ENCODE measurements at regions not wholly inside any gene's neighbourhood (a gene's known extent, or its start where the extent isn't known, plus 50 kb on each side); places are given as distances from the start of the nearest gene placed in this dataset.
"Not testable (repeated sequence)": the region's sequence is repeated elsewhere in the genome, so short reads cannot be mapped to it uniquely, and the experiment has no call there.

- Histone ChIP-seq H3K79me2 (ENCODE audit: control insufficient read depth, insufficient read depth, low read length, unreplicated experiment) (no peaks in the 10 kb centered on the region), H3K27ac (ENCODE audit: low read depth, low read length) (no peak overlapping the region)
Measured at GRCh38 chr4:189516902-189517301, 423.8 kb upstream of the FRG1 start.

GRCh38 chr4:189519186-189519585, 421.5 kb upstream of the FRG1 start:
- no peak overlapping the region for H3K4me3 ChIP-seq (ENCODE audit: low read depth, low read length)
- no peak overlapping the region for H3K27ac ChIP-seq (ENCODE audit: low read depth, low read length)

More at GRCh38 chr4:189516902-189517301, 423.8 kb upstream of the FRG1 start:
- Histone ChIP-seq H3K27me3 (ENCODE audit: insufficient read depth, low read length) (no peaks in the 10 kb centered on the region), H2AFZ (ENCODE audit: low read length, unreplicated experiment) (no peak overlapping the region), H3K4me3 (ENCODE audit: low read depth, low read length) (no peak overlapping the region), H3K4me1 (ENCODE audit: control insufficient read depth, insufficient read depth, low read length, unreplicated experiment) (no peaks in the 10 kb centered on the region), H3K36me3 (ENCODE audit: insufficient read depth, low read length) (no peaks in the 10 kb centered on the region)

GRCh38 chr4:189525304-189525703, 415.4 kb upstream of the FRG1 start:
- Histone ChIP-seq H3K27me3 (ENCODE audit: insufficient read depth, low read length) (no peaks in the 10 kb centered on the region), H3K27ac (ENCODE audit: low read depth, low read length) (no peak overlapping the region), H3K79me2 (ENCODE audit: control insufficient read depth, insufficient read depth, low read length, unreplicated experiment) (no peaks in the 10 kb centered on the region), H3K4me1 (ENCODE audit: control insufficient read depth, insufficient read depth, low read length, unreplicated experiment) (no peaks in the 10 kb centered on the region), H3K36me3 (ENCODE audit: insufficient read depth, low read length) (no peaks in the 10 kb centered on the region), H3K4me3 (ENCODE audit: low read depth, low read length) (no peak overlapping the region), H2AFZ (ENCODE audit: low read length, unreplicated experiment) (no peak overlapping the region)

More at GRCh38 chr4:189519186-189519585, 421.5 kb upstream of the FRG1 start:
- Histone ChIP-seq H3K4me1 (ENCODE audit: control insufficient read depth, insufficient read depth, low read length, unreplicated experiment) (no peaks in the 10 kb centered on the region), H3K27me3 (ENCODE audit: insufficient read depth, low read length) (no peaks in the 10 kb centered on the region), H3K36me3 (ENCODE audit: insufficient read depth, low read length) (no peaks in the 10 kb centered on the region), H3K79me2 (ENCODE audit: control insufficient read depth, insufficient read depth, low read length, unreplicated experiment) (no peaks in the 10 kb centered on the region), H2AFZ (ENCODE audit: low read length, unreplicated experiment) (no peak overlapping the region)

- Histone ChIP-seq H3K79me2 (ENCODE audit: control insufficient read depth, insufficient read depth, low read length, unreplicated experiment) (no peaks in the 10 kb centered on the region), H2AFZ (ENCODE audit: low read length, unreplicated experiment) (no peak overlapping the region), H3K36me3 (ENCODE audit: insufficient read depth, low read length) (no peaks in the 10 kb centered on the region), H3K4me1 (ENCODE audit: control insufficient read depth, insufficient read depth, low read length, unreplicated experiment) (no peaks in the 10 kb centered on the region), H3K27ac (ENCODE audit: low read depth, low read length) (no peak overlapping the region), H3K4me3 (ENCODE audit: low read depth, low read length) (no peak overlapping the region), H3K27me3 (ENCODE audit: insufficient read depth, low read length) (no peaks in the 10 kb centered on the region)
Measured at GRCh38 chr4:189530848-189531247, 409.8 kb upstream of the FRG1 start.

- H3K27me3 ChIP-seq (ENCODE audit: insufficient read depth, low read length) = no peaks in the 10 kb centered on the region
Measured at GRCh38 chr4:189533603-189534002, 407.1 kb upstream of the FRG1 start.

GRCh38 chr4:189547559-189547958, 393.1 kb upstream of the FRG1 start:
- Histone ChIP-seq H3K36me3 (ENCODE audit: insufficient read depth, low read length) (no peaks in the 10 kb centered on the region), H3K27me3 (ENCODE audit: insufficient read depth, low read length) (no peaks in the 10 kb centered on the region), H3K27ac (ENCODE audit: low read depth, low read length) (no peak overlapping the region), H2AFZ (ENCODE audit: low read length, unreplicated experiment) (no peak overlapping the region), H3K79me2 (ENCODE audit: control insufficient read depth, insufficient read depth, low read length, unreplicated experiment) (no peaks in the 10 kb centered on the region), H3K4me1 (ENCODE audit: control insufficient read depth, insufficient read depth, low read length, unreplicated experiment) (no peaks in the 10 kb centered on the region), H3K4me3 (ENCODE audit: low read depth, low read length) (no peak overlapping the region)

More at GRCh38 chr4:189533603-189534002, 407.1 kb upstream of the FRG1 start:
- H3K79me2 ChIP-seq (ENCODE audit: control insufficient read depth, insufficient read depth, low read length, unreplicated experiment) = no peaks in the 10 kb centered on the region
- H3K4me1 ChIP-seq (ENCODE audit: control insufficient read depth, insufficient read depth, low read length, unreplicated experiment) = no peaks in the 10 kb centered on the region
- H3K27ac ChIP-seq (ENCODE audit: low read depth, low read length) = no peak overlapping the region
- H3K4me3 ChIP-seq (ENCODE audit: low read depth, low read length) = no peak overlapping the region
- no peak overlapping the region for H2AFZ ChIP-seq (ENCODE audit: low read length, unreplicated experiment)
- no peaks in the 10 kb centered on the region for H3K36me3 ChIP-seq (ENCODE audit: insufficient read depth, low read length)

GRCh38 chr4:189548484-189549125, 392.1 kb upstream of the FRG1 start:
- H3K4me3 ChIP-seq (ENCODE audit: low read depth, low read length) = no peak overlapping the region
- H3K36me3 ChIP-seq (ENCODE audit: insufficient read depth, low read length) = no peaks in the 10 kb centered on the region
- H3K27ac ChIP-seq (ENCODE audit: low read depth, low read length) = no peak overlapping the region
- no peaks in the 10 kb centered on the region for H3K4me1 ChIP-seq (ENCODE audit: control insufficient read depth, insufficient read depth, low read length, unreplicated experiment)
- H2AFZ ChIP-seq (ENCODE audit: low read length, unreplicated experiment) = no peak overlapping the region
- H3K79me2 ChIP-seq (ENCODE audit: control insufficient read depth, insufficient read depth, low read length, unreplicated experiment) = no peaks in the 10 kb centered on the region
- no peaks in the 10 kb centered on the region for H3K27me3 ChIP-seq (ENCODE audit: insufficient read depth, low read length)

GRCh38 chr4:189551931-189552670, 388.6 kb upstream of the FRG1 start:
- not testable (repeated sequence) for H3K36me3 ChIP-seq (ENCODE audit: insufficient read depth, low read length); H3K4me3 ChIP-seq (ENCODE audit: low read depth, low read length); H3K27me3 ChIP-seq (ENCODE audit: insufficient read depth, low read length); H3K4me1 ChIP-seq (ENCODE audit: control insufficient read depth, insufficient read depth, low read length, unreplicated experiment); H2AFZ ChIP-seq (ENCODE audit: low read length, unreplicated experiment); H3K27ac ChIP-seq (ENCODE audit: low read depth, low read length); H3K79me2 ChIP-seq (ENCODE audit: control insufficient read depth, insufficient read depth, low read length, unreplicated experiment)

- H3K4me3 ChIP-seq (ENCODE audit: low read depth, low read length); H3K27ac ChIP-seq (ENCODE audit: low read depth, low read length); H3K27me3 ChIP-seq (ENCODE audit: insufficient read depth, low read length); H2AFZ ChIP-seq (ENCODE audit: low read length, unreplicated experiment); H3K79me2 ChIP-seq (ENCODE audit: control insufficient read depth, insufficient read depth, low read length, unreplicated experiment); H3K36me3 ChIP-seq (ENCODE audit: insufficient read depth, low read length); H3K4me1 ChIP-seq (ENCODE audit: control insufficient read depth, insufficient read depth, low read length, unreplicated experiment): not testable (repeated sequence)
Measured at GRCh38 chr4:189560605-189561004, 380.1 kb upstream of the FRG1 start.

GRCh38 chr4:189563751-189564150, 376.9 kb upstream of the FRG1 start:
- H3K27ac ChIP-seq (ENCODE audit: low read depth, low read length); H3K4me1 ChIP-seq (ENCODE audit: control insufficient read depth, insufficient read depth, low read length, unreplicated experiment); H3K4me3 ChIP-seq (ENCODE audit: low read depth, low read length); H3K27me3 ChIP-seq (ENCODE audit: insufficient read depth, low read length); H3K79me2 ChIP-seq (ENCODE audit: control insufficient read depth, insufficient read depth, low read length, unreplicated experiment); H3K36me3 ChIP-seq (ENCODE audit: insufficient read depth, low read length); H2AFZ ChIP-seq (ENCODE audit: low read length, unreplicated experiment): not testable (repeated sequence)

GRCh38 chr4:189566271-189566670, 374.4 kb upstream of the FRG1 start:
- H3K4me1 ChIP-seq (ENCODE audit: control insufficient read depth, insufficient read depth, low read length, unreplicated experiment); H3K27ac ChIP-seq (ENCODE audit: low read depth, low read length); H3K27me3 ChIP-seq (ENCODE audit: insufficient read depth, low read length); H2AFZ ChIP-seq (ENCODE audit: low read length, unreplicated experiment); H3K79me2 ChIP-seq (ENCODE audit: control insufficient read depth, insufficient read depth, low read length, unreplicated experiment); H3K4me3 ChIP-seq (ENCODE audit: low read depth, low read length); H3K36me3 ChIP-seq (ENCODE audit: insufficient read depth, low read length): not testable (repeated sequence)
